ES-I3 (cell line): ENCODE measurements at regions not wholly inside any gene's neighbourhood (a gene's known extent, or its start where the extent isn't known, plus 50 kb on each side); places are given as distances from the start of the nearest gene placed in this dataset.

ENCODE experiments used
- H3K36me3 ChIP-seq: 2 replicates; pipeline ENCODE4 v1.6.1; 2013; ENCODE audit warnings: mild to moderate bottlenecking, low read length, control low read depth, moderate library complexity; ENCODE audit not compliant: insufficient read depth
- H3K4me1 ChIP-seq: 2 replicates; pipeline ENCODE4 v1.6.1; 2013; ENCODE audit warnings: mild to moderate bottlenecking, control low read depth, low read length; ENCODE audit not compliant: insufficient read depth
- H3K9ac ChIP-seq: 2 replicates; pipeline ENCODE4 v1.6.1; 2013; ENCODE audit warnings: low read depth, mild to moderate bottlenecking, low read length, moderate library complexity
- H3K9me3 ChIP-seq: 2 replicates; pipeline ENCODE4 v1.6.1; 2013; ENCODE audit warnings: mild to moderate bottlenecking, low read length, moderate library complexity; ENCODE audit not compliant: control insufficient read depth, insufficient read depth

GRCh38 chr13:66128692-66129269 lies 1101.4 kb downstream of the PCDH9 start:
- no peak overlapping the region for H3K9ac ChIP-seq
- no peaks in the 10 kb centered on the region for H3K36me3 ChIP-seq
- no peaks in the 10 kb centered on the region for H3K9me3 ChIP-seq
- no peaks in the 10 kb centered on the region for H3K4me1 ChIP-seq

DNA sequence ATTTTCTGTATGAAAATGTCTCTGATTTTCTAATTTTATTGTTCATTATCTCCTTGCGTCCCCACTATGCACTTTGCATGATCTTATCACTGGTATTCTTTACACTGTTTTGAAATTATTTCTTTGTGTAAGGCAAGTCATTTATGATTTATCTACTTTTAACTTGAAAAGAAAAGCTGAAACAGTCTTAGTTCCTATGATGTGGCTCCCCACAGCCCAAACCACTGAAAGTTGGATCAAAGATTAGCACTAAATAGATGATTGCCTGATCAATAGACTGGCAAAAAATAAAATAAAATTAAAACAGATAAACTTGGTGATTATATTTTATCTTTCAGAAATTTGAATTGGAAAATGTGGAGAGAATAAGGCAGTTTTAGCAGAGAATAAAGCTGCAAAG lies 1101.9 kb downstream of the PCDH9 start:
- Histone ChIP-seq H3K36me3 (no peaks in the 10 kb centered on the region), H3K4me1 (no peaks in the 10 kb centered on the region), H3K9ac (no peak overlapping the region), H3K9me3 (no peaks in the 10 kb centered on the region)

DNA sequence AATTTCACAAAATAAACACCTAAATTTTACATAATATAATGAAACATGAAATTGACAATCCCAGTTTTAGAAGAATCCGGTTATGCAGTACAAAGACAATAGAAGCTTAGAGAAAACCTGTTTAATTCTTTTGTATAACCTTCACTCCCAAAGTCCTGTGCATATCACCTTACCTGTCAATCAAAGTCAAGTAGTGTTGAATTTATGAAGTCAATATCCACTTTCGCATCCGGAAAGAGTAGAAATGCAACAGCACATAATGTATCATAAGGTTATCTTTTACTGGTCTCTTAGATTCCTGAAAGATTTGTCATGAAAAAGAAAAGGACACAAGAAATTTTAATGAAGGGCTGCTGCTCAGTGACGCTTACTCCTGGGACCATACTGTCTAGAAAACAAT lies 1112.6 kb downstream of the PCDH9 start:
- H3K9me3 ChIP-seq: no peaks in the 10 kb centered on the region
- no peaks in the 10 kb centered on the region for H3K4me1 ChIP-seq

GRCh38 chr13:66113882-66114526 lies 1116.1 kb downstream of the PCDH9 start:
- Histone ChIP-seq H3K36me3 (no peaks in the 10 kb centered on the region), H3K9ac (no peak overlapping the region; the same call in 1 of the 2 replicates), H3K9me3 (no peaks in the 10 kb centered on the region), H3K4me1 (no peaks in the 10 kb centered on the region)

More for the DNA sequence above, 1112.6 kb downstream of the PCDH9 start:
- no peak overlapping the region for H3K9ac ChIP-seq
- no peaks in the 10 kb centered on the region for H3K36me3 ChIP-seq

- no peaks in the 10 kb centered on the region for H3K4me1 ChIP-seq
Observed at GRCh38 chr13:66111628-66112027, 1118.5 kb downstream of the PCDH9 start.

GRCh38 chr13:66106246-66106645 lies 1123.9 kb downstream of the PCDH9 start:
- H3K4me1 ChIP-seq: no peaks in the 10 kb centered on the region
- H3K36me3 ChIP-seq: no peaks in the 10 kb centered on the region
- no peaks in the 10 kb centered on the region for H3K9me3 ChIP-seq
- H3K9ac ChIP-seq: no peak overlapping the region

More at GRCh38 chr13:66111628-66112027, 1118.5 kb downstream of the PCDH9 start:
- Histone ChIP-seq H3K9ac (no peak overlapping the region), H3K36me3 (no peaks in the 10 kb centered on the region), H3K9me3 (no peaks in the 10 kb centered on the region)

DNA sequence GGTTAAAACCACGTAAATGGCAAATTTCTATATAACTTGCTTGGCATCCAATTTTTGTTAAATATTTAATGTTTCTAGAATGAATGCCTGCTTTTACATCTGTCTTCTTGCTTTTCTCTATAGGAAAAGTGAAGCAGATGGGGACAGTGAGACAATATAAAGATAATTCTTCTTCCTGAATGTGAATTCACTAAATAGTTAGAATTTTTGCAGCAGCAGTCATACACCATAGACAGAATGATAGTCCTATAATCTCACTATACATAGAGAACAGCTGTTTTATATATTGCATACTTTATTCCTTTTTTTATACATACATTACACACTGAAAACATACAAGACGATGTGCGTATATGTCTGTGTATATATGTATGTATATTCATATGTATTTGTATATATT lies 1127.3 kb downstream of the PCDH9 start:
- H3K4me1 ChIP-seq: no peaks in the 10 kb centered on the region
- no peaks in the 10 kb centered on the region for H3K9me3 ChIP-seq
- H3K36me3 ChIP-seq: no peaks in the 10 kb centered on the region
- H3K9ac ChIP-seq: no peak overlapping the region

DNA sequence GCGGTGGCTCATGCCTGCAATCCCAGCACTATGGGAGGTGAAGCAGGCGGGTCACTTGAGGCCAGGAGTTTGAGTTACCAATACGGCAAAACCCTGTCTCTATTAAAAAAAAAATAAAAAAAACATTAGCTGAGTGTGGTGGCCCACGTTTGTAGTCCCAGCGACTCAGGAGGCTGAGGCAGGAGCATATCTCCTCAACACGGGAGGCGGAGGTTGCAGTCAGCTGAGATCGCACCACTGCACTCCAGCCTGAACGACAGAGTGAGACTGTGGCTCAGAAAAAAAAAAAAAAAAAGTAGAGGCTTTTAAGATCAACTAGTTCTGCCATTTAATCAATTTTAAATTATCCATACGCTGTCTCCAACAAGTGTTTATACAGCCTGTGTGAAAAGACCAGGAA lies 1130.3 kb downstream of the PCDH9 start:
- H3K4me1 ChIP-seq: no peaks in the 10 kb centered on the region
- no peaks in the 10 kb centered on the region for H3K36me3 ChIP-seq
- H3K9ac ChIP-seq: no peak overlapping the region
- H3K9me3 ChIP-seq: no peaks in the 10 kb centered on the region

GRCh38 chr13:66098931-66099628 lies 1131.1 kb downstream of the PCDH9 start:
- no peak overlapping the region for H3K9ac ChIP-seq
- no peaks in the 10 kb centered on the region for H3K9me3 ChIP-seq
- no peaks in the 10 kb centered on the region for H3K36me3 ChIP-seq
- H3K4me1 ChIP-seq: no peaks in the 10 kb centered on the region

- H3K4me1 ChIP-seq: no peaks in the 10 kb centered on the region
- H3K9me3 ChIP-seq: no peaks in the 10 kb centered on the region
- no peaks in the 10 kb centered on the region for H3K36me3 ChIP-seq
- no peak overlapping the region for H3K9ac ChIP-seq
Observed at GRCh38 chr13:66089711-66090110, 1140.4 kb downstream of the PCDH9 start.

DNA sequence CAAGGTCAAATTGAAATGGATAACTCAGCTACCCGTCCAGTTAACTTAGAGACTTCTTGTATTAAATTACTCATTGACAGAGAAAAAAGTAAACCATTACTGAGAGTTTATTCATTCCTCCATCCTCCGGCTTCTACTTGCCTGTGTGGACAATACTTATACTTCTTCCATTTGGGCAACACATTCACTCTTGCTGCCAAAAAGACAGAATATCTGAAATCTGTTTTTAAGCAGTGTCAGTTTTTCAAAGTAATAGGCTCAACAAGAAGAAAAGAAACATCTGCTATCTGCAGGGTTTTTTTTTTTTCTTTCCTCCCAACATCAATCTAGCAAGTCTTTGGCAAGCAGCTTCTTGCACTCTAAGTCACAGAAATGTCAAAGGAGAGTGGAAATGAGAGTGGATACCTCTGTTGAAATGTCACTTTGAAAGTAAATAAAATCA lies 1142.8 kb downstream of the PCDH9 start:
- Histone ChIP-seq H3K9me3 (no peaks in the 10 kb centered on the region), H3K9ac (no peak overlapping the region), H3K36me3 (no peaks in the 10 kb centered on the region), H3K4me1 (no peaks in the 10 kb centered on the region)

DNA sequence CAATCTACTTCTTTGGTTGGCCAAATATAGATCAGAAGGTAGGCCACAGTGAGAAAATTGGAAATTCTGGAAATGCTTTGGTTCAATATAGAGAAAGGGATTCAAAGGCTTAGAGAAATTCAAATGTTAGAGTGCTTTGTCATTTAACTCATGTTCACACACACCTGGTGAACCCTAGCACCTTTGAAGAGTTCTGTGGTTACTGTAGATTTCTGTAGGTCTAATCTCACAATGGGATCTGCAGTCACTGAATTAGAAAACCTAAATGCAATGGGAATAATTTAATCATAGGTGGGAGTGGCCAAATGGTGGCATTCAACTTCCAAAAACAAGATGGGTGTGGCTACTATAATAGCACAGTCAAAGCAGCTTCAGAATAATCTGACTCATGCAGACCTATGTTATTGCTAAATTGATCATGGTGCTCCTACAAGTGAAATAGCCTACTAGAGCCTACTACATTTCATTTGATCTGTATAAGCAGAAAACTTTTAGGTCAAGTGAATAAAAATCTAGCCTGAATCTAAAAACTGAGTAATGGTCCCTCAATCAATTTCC lies 1152.9 kb downstream of the PCDH9 start:
- Histone ChIP-seq H3K36me3 (no peaks in the 10 kb centered on the region), H3K9ac (no peak overlapping the region), H3K4me1 (no peaks in the 10 kb centered on the region), H3K9me3 (no peaks in the 10 kb centered on the region)

GRCh38 chr13:66076417-66076816 lies 1153.7 kb downstream of the PCDH9 start:
- Histone ChIP-seq H3K36me3 (no peaks in the 10 kb centered on the region), H3K4me1 (no peaks in the 10 kb centered on the region), H3K9ac (no peak overlapping the region), H3K9me3 (no peaks in the 10 kb centered on the region)

- H3K9me3 ChIP-seq: no peaks in the 10 kb centered on the region
- H3K36me3 ChIP-seq: no peaks in the 10 kb centered on the region
- no peaks in the 10 kb centered on the region for H3K4me1 ChIP-seq
- H3K9ac ChIP-seq: no peak overlapping the region
Observed at GRCh38 chr13:66074018-66074615, 1156.0 kb downstream of the PCDH9 start.
